ENCODE measurements at regions not wholly inside any gene's neighbourhood (a gene's known extent, or its start where the extent isn't known, plus 50 kb on each side); places are given as distances from the start of the nearest gene placed in this dataset.
A peak's percentile ranks its signal among the peaks of the same experiment; 100 is the strongest.

DNA sequence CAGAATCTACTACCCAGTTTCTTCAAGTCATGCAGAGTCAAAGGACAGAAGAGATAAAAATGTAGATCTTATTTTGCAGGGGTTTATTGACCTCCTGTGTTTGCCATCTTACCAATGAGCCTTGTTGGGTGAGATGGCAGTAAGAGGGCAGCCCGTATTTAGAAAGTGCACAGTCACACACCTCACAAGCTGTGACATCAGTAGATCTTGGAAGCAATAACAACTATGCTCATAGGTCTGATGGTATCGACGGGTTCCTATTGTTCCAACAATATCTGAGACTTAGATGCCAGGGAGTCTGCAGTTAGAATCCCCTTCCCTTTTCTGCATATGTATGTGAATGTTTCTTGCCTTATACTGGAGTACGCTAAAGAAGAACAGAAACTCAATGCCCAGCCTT lies 189.0 kb upstream of the DYRK2 start:
- Mint-ChIP-seq H3K27me3 (no peaks in the 10 kb centered on the region), H3K4me1 (peaks cover 0 to 9% (median 3%) of the 10 kb centered on the region in 4 donors), H3K36me3 (peaks cover 0 to 1% (median 0%) of the 10 kb centered on the region in 3 donors), H3K27ac (no peak overlapping the region), H3K9me3 (no peaks in the 10 kb centered on the region), H3K4me3 (no peak overlapping the region)
- ATAC-seq, result no peak
- no peak for DNase-seq
- POLR2A ChIA-PET, result interaction anchor here (1.6 kb wide), 1 partner anchor 24 kb away, joined by 3 read pairs; no protein-coding TSS in a partner anchor

DNA sequence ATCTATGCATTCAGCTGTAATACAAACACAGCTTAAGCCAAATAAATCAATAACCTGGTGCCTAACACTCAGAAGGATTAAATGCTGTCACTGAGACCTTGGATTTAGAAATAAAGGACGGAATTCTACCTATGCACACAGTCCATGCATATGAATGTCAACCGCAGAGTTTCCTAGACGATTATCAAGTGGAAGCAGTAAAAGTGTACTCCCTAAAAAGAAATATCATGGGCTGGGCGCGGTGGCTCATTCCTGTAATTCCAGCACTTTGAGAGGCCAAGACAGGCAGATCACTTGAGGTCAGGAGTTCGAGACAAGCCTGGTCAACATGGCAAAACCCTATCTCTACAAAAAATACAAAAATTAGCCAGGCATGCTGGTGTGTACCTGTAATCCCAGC lies 188.2 kb upstream of the DYRK2 start:
- peaks cover 0 to 9% (median 3%) of the 10 kb centered on the region in 4 donors for H3K4me1 Mint-ChIP-seq
- ATAC-seq, result no peak
- no peaks in the 10 kb centered on the region for H3K27me3 Mint-ChIP-seq
- peaks cover 0 to 1% (median 0%) of the 10 kb centered on the region in 9 donors for H3K9me3 Mint-ChIP-seq
- no peak for DNase-seq
- no peak overlapping the region for H3K4me3 Mint-ChIP-seq
- POLR2A ChIA-PET, result no interaction called here
- H3K27ac Mint-ChIP-seq, result no peak overlapping the region
- H3K36me3 Mint-ChIP-seq, result peaks cover 0 to 1% (median 0%) of the 10 kb centered on the region in 3 donors

DNA sequence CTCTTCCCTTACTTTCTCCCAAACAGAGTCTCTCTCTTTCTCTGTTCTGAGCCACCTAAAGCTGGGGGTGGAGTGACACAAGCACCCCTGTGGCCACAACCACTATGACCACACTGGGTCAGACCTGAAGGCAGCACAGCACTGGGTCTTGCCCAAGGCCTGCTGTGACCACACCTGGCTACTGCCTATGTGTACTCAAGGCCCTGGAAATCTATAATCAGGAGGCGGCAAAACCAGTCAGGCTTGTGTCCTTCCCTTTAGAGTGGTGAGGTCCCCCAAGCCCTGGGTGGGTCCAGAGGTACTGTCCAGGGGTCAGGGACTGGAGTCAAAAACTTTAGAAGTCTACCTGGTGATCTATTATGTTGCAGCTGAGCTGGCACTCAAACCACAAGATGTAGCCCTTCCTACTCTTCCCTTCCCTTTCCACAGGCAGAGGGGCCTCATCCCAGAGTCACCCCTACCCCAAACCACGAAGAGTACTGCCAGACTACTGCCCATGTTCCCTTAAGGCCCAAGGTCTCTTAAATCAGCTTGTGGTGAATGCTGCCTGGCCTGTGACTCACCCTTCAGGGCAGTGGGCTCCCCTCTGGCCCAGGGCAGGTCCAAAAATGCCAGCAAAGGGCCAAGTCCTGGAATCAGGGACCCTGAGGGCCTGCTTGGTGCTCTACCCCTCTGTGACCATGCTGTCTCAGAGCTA lies 179.8 kb upstream of the DYRK2 start:
- DNase-seq (no peak), ATAC-seq (no peak)
- Mint-ChIP-seq H3K27me3 (peaks cover 0 to under 1% (median 0%) of the 10 kb centered on the region in 5 donors), H3K9me3 (peaks cover 5 to 28% (median 21%) of the 10 kb centered on the region in 9 donors), H3K4me3 (no peak overlapping the region), H3K27ac (peak overlapping the region in 2 of 10 donors; percentile 56), H3K36me3 (peaks cover 0 to 16% (median 15%) of the 10 kb centered on the region in 3 donors), H3K4me1 (peaks cover 5 to 13% (median 8%) of the 10 kb centered on the region in 4 donors)
- POLR2A ChIA-PET, result interaction anchor here (1.0 to 1.2 kb wide), 2 partner anchors 18 to 179 kb away, joined by 3 to 6 read pairs; partner anchors contain the start of gene DYRK2

DNA sequence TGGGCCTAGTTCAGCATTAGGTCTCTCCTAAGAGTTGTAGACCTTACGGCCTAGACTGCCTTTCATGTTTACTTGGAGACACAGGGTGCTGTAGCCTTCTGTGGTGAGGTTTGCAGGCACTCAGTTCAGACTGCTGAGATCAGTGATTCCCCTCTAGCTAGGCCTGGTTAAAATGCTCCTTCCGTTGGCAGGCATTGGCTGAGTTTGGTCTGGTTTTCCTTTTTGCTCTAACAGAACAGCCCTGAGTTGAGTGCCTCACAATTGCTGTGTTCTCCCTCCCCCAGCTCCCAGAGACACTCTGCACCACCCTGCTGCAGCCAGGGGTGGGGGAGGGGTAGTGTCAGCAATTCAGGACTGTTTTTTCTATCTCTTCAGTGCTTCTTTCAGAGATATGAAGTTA lies 178.9 kb upstream of the DYRK2 start:
- ATAC-seq (peak; percentile 92 to 95), DNase-seq (peak in 6 of 10 donors; percentile 8 to 46 (median 28))
- Mint-ChIP-seq H3K27ac (peak overlapping the region; percentile 30 to 82 (median 63)), H3K36me3 (peaks cover 0 to 16% (median 15%) of the 10 kb centered on the region in 3 donors), H3K27me3 (peaks cover 0 to 2% (median 0%) of the 10 kb centered on the region in 5 donors), H3K9me3 (peaks cover 5 to 28% (median 21%) of the 10 kb centered on the region in 9 donors), H3K4me1 (peaks cover 5 to 19% (median 16%) of the 10 kb centered on the region in 4 donors), H3K4me3 (peak overlapping the region in 6 of 10 donors; percentile 22 to 65 (median 50))
- POLR2A ChIA-PET, result interaction anchor here (1.0 to 1.2 kb wide), 3 partner anchors 13 to 178 kb away, joined by 3 to 6 read pairs (median 3); partner anchors contain the start of gene DYRK2

DNA sequence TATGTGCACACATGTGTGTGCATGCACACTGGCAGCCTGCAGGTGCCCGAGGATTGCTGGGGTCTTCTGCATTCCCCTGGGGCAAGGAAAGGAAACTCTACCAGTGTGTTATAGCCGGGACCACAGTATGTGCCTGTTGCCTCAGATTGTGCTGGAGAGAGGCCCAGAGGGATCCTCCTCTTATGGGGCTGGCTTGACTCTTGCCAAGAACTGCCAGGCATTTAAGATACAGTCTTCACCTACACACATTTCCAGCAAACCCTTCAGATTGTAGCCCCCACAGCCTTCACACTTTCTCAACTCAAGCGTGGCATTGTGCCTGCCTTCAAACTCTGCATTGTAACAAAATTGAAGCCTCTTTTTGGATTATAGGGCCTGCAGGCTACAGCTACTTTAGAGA lies 176.7 kb upstream of the DYRK2 start:
- Mint-ChIP-seq H3K27me3 (peaks cover 0 to 2% (median 0%) of the 10 kb centered on the region in 5 donors), H3K36me3 (peaks cover 0 to 9% (median 9%) of the 10 kb centered on the region in 3 donors), H3K4me3 (no peak overlapping the region), H3K27ac (no peak overlapping the region), H3K4me1 (peaks cover 13 to 27% (median 18%) of the 10 kb centered on the region in 4 donors), H3K9me3 (peaks cover 2 to 15% (median 9%) of the 10 kb centered on the region in 9 donors)
- ATAC-seq (no peak), DNase-seq (no peak)
- POLR2A ChIA-PET, result no interaction called here

DNA sequence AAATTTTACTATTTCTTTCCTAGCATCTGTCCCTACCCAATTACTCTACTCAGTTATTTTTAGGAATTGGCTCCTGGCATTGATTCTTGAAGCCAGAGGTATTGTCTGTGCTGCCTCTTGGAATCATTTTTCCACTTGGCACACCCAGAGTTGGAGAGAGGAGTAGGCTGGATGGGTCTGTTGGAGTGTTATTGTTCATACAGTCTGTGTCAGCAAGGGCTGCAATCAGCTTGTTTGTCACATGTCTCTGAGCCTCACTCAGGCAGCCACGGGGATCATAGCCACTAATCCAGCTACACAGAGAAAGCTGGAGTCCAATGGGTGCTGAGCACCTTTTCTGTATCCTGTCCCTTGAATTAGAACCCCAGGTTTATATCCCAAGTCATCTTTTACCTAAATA lies 176.0 kb upstream of the DYRK2 start:
- H3K27me3 Mint-ChIP-seq, result peaks cover 0 to 2% (median 0%) of the 10 kb centered on the region in 5 donors

DNA sequence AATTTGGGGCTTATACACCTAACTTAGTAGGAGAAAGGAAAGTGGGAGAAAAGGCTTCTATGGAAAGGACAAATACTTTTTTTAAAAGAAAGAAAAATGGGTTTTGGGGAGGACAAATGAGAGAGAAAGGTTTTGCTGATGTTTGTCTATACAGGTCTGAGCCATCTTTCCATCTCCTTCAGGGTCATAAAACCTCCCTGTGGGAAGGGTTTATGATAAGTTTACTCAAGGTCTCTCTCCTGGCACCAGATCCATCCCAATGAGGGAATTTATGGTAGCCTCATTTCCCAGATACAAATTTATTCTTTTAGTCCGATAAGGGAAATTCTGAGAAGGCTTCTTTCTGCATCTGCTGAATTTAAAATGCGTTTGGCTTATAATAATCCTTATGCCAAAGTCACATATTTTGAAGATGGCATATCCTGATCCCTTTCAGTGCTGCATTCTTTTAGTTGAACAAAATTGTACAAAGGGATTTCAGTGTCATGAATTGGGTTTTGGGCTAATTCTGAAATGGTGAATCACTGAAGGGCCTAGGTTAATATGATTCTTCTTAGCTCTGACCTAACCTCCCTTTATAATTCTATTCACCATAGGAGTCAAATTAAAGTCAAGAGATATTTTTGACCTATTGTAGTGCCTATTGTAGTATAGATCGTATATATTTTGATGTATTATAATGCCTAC lies 173.5 kb upstream of the DYRK2 start:
- DNase-seq, result no peak
- ATAC-seq, result no peak
- POLR2A ChIA-PET, result no interaction called here
- no peaks in the 10 kb centered on the region for H3K9me3 Mint-ChIP-seq
- H3K36me3 Mint-ChIP-seq, result no peaks in the 10 kb centered on the region
- peaks cover 8 to 19% (median 11%) of the 10 kb centered on the region in 4 donors for H3K4me1 Mint-ChIP-seq
- no peak overlapping the region for H3K27ac Mint-ChIP-seq
- no peak overlapping the region for H3K4me3 Mint-ChIP-seq
- peaks cover 0 to 2% (median 0%) of the 10 kb centered on the region in 5 donors for H3K27me3 Mint-ChIP-seq

More for the DNA sequence above, 176.0 kb upstream of the DYRK2 start:
- H3K4me3 Mint-ChIP-seq, result no peak overlapping the region
- H3K27ac Mint-ChIP-seq, result no peak overlapping the region
- DNase-seq, result no peak
- H3K4me1 Mint-ChIP-seq, result peaks cover 13 to 27% (median 18%) of the 10 kb centered on the region in 4 donors
- peaks cover 0 to 8% (median 5%) of the 10 kb centered on the region in 9 donors for H3K9me3 Mint-ChIP-seq
- no peak for ATAC-seq
- H3K36me3 Mint-ChIP-seq, result peaks cover 0 to 2% (median 2%) of the 10 kb centered on the region in 3 donors
- POLR2A ChIA-PET, result interaction anchor here (0.9 kb wide), 1 partner anchor 10 kb away, joined by 3 read pairs; no protein-coding TSS in a partner anchor

DNA sequence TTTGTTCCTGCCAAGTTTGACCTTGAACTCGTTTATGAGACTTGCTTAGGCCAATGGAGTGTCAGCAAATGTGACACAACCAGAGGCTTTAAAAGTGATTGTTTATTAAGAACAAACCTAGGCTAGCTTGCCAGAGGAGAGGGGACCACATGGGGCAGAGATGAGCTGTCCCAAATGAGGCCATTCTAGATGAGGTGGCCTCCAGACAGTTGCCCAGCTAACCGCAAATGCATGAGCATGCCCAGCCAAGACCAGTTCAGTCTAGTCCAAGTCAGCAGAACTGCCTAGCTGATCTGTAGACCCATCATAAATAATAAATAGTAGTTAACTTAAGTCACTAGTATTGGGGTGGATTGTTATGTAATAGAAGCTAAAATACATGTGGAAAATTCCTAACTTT lies 172.8 kb upstream of the DYRK2 start:
- H3K27me3 Mint-ChIP-seq, result peaks cover 0 to 2% (median 0%) of the 10 kb centered on the region in 5 donors
- POLR2A ChIA-PET, result no interaction called here
- no peak for DNase-seq
- ATAC-seq, result no peak
- H3K9me3 Mint-ChIP-seq, result no peaks in the 10 kb centered on the region
- H3K4me1 Mint-ChIP-seq, result peaks cover 8 to 19% (median 10%) of the 10 kb centered on the region in 4 donors
- no peak overlapping the region for H3K27ac Mint-ChIP-seq
- H3K36me3 Mint-ChIP-seq, result no peaks in the 10 kb centered on the region
- no peak overlapping the region for H3K4me3 Mint-ChIP-seq

DNA sequence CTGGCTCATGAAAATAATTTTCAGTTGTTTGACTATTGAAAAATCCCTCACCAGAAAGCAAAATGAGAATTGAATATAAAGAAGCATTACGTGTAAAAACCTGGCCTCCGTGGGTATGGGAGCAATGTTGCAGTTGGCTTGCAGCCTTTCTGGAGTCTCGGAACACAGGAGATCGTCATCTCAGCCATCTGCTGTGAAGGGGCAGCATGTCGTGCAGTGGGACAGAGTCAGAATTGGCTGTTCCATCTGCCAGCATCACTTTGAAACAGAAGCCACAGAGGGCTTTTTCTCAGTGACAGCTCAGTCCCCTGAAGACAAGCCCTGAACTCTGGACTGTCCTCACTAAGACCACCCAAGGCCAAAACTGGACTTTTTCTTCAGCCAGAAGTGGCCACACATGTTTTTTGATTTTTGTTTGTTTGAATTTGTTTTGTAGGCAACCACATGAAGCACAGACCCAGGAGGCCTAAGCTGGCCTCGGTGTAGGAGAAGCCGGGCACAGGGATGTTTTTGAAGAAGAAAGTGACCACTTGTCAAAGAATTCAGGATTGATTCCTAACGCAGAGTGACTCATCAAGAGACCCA lies 170.8 kb upstream of the DYRK2 start:
- H3K27me3 Mint-ChIP-seq, result peaks cover 0 to 2% (median 0%) of the 10 kb centered on the region in 5 donors
- ATAC-seq (no peak), DNase-seq (no peak)
- H3K4me3 Mint-ChIP-seq, result no peak overlapping the region
- no peak overlapping the region for H3K27ac Mint-ChIP-seq
- H3K9me3 Mint-ChIP-seq, result no peaks in the 10 kb centered on the region
- POLR2A ChIA-PET, result no interaction called here
- H3K4me1 Mint-ChIP-seq, result peaks cover 17 to 27% (median 17%) of the 10 kb centered on the region in 4 donors
- no peaks in the 10 kb centered on the region for H3K36me3 Mint-ChIP-seq

DNA sequence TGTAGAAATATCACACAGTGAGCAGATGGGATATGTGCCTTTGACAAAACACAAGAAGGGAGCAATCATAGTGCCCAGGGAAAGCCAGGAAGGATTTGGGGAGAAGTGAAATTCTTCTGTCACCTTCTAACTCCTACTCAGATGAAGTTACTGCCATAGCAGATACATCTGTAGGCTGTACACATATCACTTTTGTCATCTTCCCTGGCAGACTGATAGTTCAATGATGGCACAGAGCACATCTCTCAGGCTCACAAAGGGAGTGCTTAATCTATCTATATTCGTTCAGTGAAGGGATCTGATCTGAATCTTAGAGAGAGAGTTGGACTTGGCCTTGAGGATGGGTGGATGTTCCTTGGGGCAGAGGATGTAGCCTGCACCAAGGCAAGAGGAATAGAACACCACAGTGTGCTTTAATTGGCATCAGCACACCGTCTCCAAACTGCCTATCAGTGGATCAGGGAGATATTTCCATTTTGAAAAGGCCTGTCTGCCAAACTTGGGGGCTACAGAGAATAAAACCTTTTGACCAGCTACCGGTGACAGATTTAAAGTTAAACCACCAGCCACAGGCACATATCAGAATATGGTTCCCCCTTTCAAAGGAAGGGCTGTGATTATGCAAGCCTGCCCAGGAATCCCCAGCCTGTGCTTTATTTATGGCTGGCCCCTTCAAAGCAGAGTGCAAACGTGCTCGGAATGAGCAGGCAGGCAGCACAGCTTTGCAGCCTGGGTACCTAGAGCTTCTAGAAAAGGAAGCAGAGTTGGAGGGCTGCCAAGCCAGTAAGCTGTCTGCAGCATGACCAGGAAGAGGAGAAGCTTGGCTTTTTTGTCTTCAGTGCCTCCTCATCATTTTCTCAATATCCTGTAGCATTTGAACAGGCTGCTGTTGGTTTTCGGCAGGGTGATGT lies 165.5 kb upstream of the DYRK2 start:
- Mint-ChIP-seq H3K27ac (peak overlapping the region in 9 of 10 donors; percentile 62 to 96 (median 87)), H3K36me3 (peaks cover 0 to 7% (median 0%) of the 10 kb centered on the region in 3 donors), H3K9me3 (peaks cover 0 to 8% (median 0%) of the 10 kb centered on the region in 9 donors), H3K4me1 (peaks cover 24 to 42% (median 39%) of the 10 kb centered on the region in 4 donors), H3K4me3 (peak overlapping the region in 9 of 10 donors; percentile 31 to 57 (median 50)), H3K27me3 (no peaks in the 10 kb centered on the region)
- POLR2A ChIA-PET, result interaction anchor here (0.8 to 3.4 kb wide), 18 partner anchors 10 to 166 kb away, joined by 3 to 26 read pairs (median 3); partner anchors contain the start of gene DYRK2
- DNase-seq (peak; percentile 63 to 93 (median 80)), ATAC-seq (peak; percentile 95)

DNA sequence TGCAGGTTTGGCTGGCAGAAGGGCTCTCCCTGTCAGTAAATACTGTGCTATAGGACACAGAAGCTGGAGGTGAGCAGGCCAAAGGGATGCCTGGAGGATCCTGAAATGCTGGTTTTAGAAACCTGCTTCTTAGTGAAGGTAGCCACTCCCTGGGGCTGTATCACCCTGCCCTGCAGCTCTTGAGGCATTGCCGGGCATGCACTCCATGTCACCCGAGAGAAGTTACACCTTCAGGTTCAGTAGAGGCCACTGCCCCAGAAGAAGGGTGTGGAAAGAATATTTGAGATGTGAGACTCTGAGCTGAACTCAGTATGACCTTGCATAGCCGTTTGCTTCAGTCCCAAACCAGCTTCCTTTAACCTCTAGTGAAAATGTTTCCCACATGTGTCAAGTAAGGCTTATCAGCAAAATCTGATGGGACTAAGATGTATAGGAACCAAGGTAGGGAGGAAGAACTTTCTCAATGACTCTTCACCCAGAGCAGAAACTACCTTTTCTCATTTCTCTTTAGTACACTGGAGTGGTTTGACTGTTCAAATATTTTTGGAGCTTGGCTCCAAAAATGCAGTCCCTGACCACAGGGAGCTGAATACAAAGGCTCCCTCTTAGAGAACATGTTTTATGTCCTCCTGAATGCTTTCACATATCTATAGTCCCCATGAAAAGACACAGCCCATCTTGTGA lies 164.5 kb upstream of the DYRK2 start:
- ATAC-seq (peak in 1 of 2 donors; percentile 9), DNase-seq (no peak)
- H3K36me3 Mint-ChIP-seq, result peaks cover 0 to 7% (median 2%) of the 10 kb centered on the region in 3 donors
- no peaks in the 10 kb centered on the region for H3K27me3 Mint-ChIP-seq
- peaks cover 0 to 16% (median 3%) of the 10 kb centered on the region in 9 donors for H3K9me3 Mint-ChIP-seq
- POLR2A ChIA-PET, result interaction anchor here (0.8 to 3.4 kb wide), 18 partner anchors 10 to 165 kb away, joined by 3 to 26 read pairs (median 3); partner anchors contain the start of gene DYRK2
- peaks cover 24 to 42% (median 39%) of the 10 kb centered on the region in 4 donors for H3K4me1 Mint-ChIP-seq
- peak overlapping the region in 7 of 10 donors; percentile 39 to 58 (median 50) for H3K4me3 Mint-ChIP-seq
- peak overlapping the region in 9 of 10 donors; percentile 62 to 96 (median 84) for H3K27ac Mint-ChIP-seq

All from naive thymus-derived CD8-positive, alpha-beta T cell (primary cell).